ENCODE measurements at regions not wholly inside any gene's neighbourhood (a gene's known extent, or its start where the extent isn't known, plus 50 kb on each side); places are given as distances from the start of the nearest gene placed in this dataset.
"Not testable (repeated sequence)": the region's sequence is repeated elsewhere in the genome, so short reads cannot be mapped to it uniquely, and the experiment has no call there.

GRCh38 chr2:210366675-210367080 lies 51.7 kb upstream of the MYL1 start (continued):
- TF ChIP-seq ZBTB33 (IDR thresholded peaks at IDR 0.05; ENCODE audit: borderline replicate concordance, low read depth) (no peak), ELF1 (IDR thresholded peaks at IDR 0.05) (no peak), GATA2 (CRISPR knock-in tag; IDR thresholded peaks at IDR 0.05) (no peak)

- H3F3A ChIP-seq (replicated peaks; ENCODE audit: insufficient read depth): not testable (repeated sequence)
These were observed 50.5 kb upstream of the MYL1 start for GRCh38 chr2:210365475-210365874.

More at GRCh38 chr2:210365475-210365874, 50.5 kb upstream of the MYL1 start:
- CTCF ChIA-PET; H3K36me3 ChIP-seq (replicated peaks in 1 of 2; ENCODE audit: control insufficient read depth in 1 of 2, insufficient read depth in 2 of 2, low read length in 1 of 2); H3K9me2 ChIP-seq; H3K4me1 ChIP-seq (ENCODE audit: control insufficient read depth in 1 of 2, insufficient read depth in 2 of 2, low read depth in 1 of 2, low read length in 1 of 2); H2AFZ ChIP-seq (ENCODE audit: low read depth); H3K4me3 ChIP-seq (ENCODE audit: low read depth in 2 of 2, low read length in 1 of 2); H3K9ac ChIP-seq; H3K27me3 ChIP-seq (ENCODE audit: insufficient read depth); H3K27ac ChIP-seq (ENCODE audit: low read depth in 2 of 2, low read length in 1 of 2); H3K79me2 ChIP-seq (ENCODE audit: insufficient read depth); H3K4me2 ChIP-seq; H3K9me3 ChIP-seq; H4K20me1 ChIP-seq (ENCODE audit: insufficient read depth); POLR2A ChIA-PET; DNase-seq: not testable (repeated sequence)
- 41% methylated on average over 3 of the region's 3 CpGs for WGBS (ENCODE audit: low lambda C conversion rate)
